Thoracic aorta (tissue), 2 donors: ENCODE measurements at regions not wholly inside any gene's neighbourhood (a gene's known extent, or its start where the extent isn't known, plus 50 kb on each side); places are given as distances from the start of the nearest gene placed in this dataset.

ENCODE experiments used
- ATAC-seq: fragments of 150-250 bp; one replicate; pipeline ENCODE4 v1.8.0; 2017; ENCODE audit warnings: low read depth; ENCODE audit not compliant: insufficient number of reproducible peaks, low FRiP score
- DNase-seq: peaks from one replicate; pipeline ENCODE4 v3.0.0-alpha.2; 2020; ENCODE audit warnings: low spot score
- H3K27ac ChIP-seq, 2 donors: fragments of 200-600 bp; sonication (generic); 1 replicate in 1 of 2; 2 replicates in 1 of 2; pipeline ENCODE4 v1.5.1; 2016; ENCODE audit warnings: mild to moderate bottlenecking in 2 of 2, moderate library complexity in 2 of 2
- H3K27me3 ChIP-seq: fragments of 200-600 bp; sonication (generic); replicated peaks from 2 replicates; pipeline ENCODE4 v1.6.0; 2016; ENCODE audit warnings: mild to moderate bottlenecking; ENCODE audit not compliant: insufficient read depth
- H3K36me3 ChIP-seq: fragments of 200-600 bp; sonication (generic); one replicate; pipeline ENCODE4 v1.5.1; 2016
- H3K4me1 ChIP-seq, 2 donors: fragments of 200-600 bp; sonication (generic); 1 replicate in 1 of 2; 2 replicates in 1 of 2; pipeline versions ENCODE4 v1.5.1 to v1.6.0; 2016; ENCODE audit warnings: low read depth in 2 of 2, mild to moderate bottlenecking in 1 of 2; ENCODE audit not compliant: control insufficient read depth in 1 of 2
- H3K4me3 ChIP-seq: fragments of 200-600 bp; sonication (generic); 2 replicates; pipeline ENCODE4 v1.5.1; 2016; ENCODE audit warnings: mild to moderate bottlenecking
- H3K9me3 ChIP-seq: fragments of 200-600 bp; sonication (generic); 2 replicates; pipeline ENCODE4 v1.5.1; 2016
- CTCF ChIP-seq: fragments of 200-600 bp; sonication (generic); IDR thresholded peaks from one replicate; pipeline ENCODE4 v1.5.1; 2019; ENCODE audit warnings: antibody characterized with exemption

DNA sequence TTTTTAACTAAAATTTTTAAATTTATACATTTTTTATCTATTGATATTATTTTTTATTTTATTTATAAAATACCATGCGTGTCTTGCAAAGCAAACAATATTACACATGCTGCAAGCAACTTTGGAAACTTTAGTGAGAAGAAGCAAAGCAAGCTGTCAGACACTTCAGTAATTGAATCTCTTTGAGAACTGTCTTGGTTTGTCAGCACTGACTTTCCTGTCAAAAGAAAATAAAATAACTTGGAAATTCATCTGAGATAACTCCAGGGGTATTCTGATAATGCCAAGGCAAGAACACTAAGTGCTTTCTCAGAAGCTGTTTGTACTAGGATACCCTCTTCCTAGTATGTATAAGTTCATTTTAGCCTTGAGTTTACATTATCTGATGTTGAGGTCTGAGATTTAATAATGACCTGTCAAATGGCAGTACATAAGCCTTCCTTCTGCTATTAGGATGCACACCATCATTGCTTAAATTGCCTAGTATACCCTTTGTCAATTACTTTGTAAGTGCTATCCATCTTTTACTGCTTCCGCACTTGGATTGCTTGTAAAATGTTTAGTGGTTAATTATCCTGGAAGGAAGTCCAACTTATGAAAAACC lies 624.2 kb upstream of the AGA start:
- DNase-seq (no peak), ATAC-seq (no peak)
- no peaks in the 10 kb centered on the region for H3K36me3 ChIP-seq
- H3K27ac ChIP-seq, result no peak overlapping the region
- no peaks in the 10 kb centered on the region for H3K4me1 ChIP-seq
- no peak overlapping the region for H3K4me3 ChIP-seq
- H3K27me3 ChIP-seq, result no peaks in the 10 kb centered on the region
- no peak for TF ChIP-seq CTCF
- no peaks in the 10 kb centered on the region for H3K9me3 ChIP-seq

DNA sequence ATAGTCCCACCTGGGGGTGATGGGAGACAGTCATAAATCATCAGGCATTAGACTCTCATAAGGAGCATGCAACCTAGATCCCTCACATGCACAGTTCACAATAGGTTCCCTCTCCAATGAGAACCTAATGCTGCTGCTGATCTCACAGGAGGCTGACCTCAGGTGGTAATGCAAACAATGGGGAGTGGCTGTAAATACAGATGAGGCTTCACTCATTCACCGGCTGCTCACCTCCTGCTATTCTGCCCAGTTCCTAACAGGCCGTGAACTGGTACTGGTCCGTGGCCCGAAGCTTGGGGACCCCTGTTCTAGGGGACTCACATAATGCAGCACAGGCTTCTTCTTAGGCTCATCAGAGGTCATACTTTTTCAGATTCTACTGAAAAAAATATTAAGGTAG lies 625.9 kb upstream of the AGA start:
- no peak for TF ChIP-seq CTCF
- DNase-seq, result no peak
- Histone ChIP-seq H3K4me1 (no peaks in the 10 kb centered on the region), H3K9me3 (no peaks in the 10 kb centered on the region), H3K36me3 (no peaks in the 10 kb centered on the region), H3K4me3 (no peak overlapping the region), H3K27me3 (no peaks in the 10 kb centered on the region), H3K27ac (no peak overlapping the region)
- ATAC-seq, result no peak

DNA sequence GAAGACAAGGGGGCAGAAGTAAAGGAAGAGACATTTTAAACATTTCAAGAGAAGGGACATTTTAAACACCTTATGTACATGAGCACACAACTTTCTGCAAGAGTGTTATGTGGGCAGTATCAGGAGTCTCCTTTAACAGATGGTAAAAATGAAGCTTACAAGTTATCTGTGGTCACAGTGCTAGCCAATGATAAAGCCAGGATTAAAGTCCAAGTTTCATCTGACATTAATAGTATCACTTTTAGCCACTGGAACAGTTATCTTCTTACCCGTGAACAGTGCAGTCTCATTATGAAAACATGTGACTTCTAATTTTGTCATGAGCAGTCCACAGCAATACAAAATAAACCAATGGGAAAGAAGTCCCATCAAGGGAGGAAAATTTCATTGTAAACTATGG lies 627.9 kb upstream of the AGA start:
- Histone ChIP-seq H3K4me1 (no peaks in the 10 kb centered on the region), H3K27me3 (no peaks in the 10 kb centered on the region), H3K36me3 (no peaks in the 10 kb centered on the region), H3K4me3 (no peak overlapping the region), H3K27ac (no peak overlapping the region), H3K9me3 (no peaks in the 10 kb centered on the region)
- TF ChIP-seq CTCF, result no peak
- ATAC-seq (no peak), DNase-seq (no peak)

DNA sequence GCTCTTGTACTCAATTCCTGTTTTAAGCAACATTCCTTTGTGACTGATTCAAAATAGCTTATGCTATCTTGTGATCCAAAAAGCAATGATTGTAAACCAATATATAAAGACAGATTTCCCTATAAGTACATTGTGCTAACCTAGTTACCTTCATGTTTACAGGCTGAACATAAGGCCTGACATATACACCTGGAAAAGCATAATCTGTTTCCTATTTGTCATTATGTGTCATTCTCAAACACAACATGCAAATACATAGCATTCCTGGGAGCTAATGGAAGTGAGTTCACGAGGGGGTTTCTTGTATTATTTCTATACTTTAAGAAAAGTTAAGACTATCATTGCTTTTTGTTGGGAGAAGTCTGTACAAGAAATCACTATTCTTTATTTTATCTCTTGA lies 638.1 kb upstream of the AGA start:
- Histone ChIP-seq H3K27ac (no peak overlapping the region), H3K4me1 (no peaks in the 10 kb centered on the region), H3K36me3 (no peaks in the 10 kb centered on the region), H3K27me3 (no peaks in the 10 kb centered on the region), H3K4me3 (no peak overlapping the region), H3K9me3 (no peaks in the 10 kb centered on the region)
- TF ChIP-seq CTCF, result no peak
- ATAC-seq, result no peak
- no peak for DNase-seq

DNA sequence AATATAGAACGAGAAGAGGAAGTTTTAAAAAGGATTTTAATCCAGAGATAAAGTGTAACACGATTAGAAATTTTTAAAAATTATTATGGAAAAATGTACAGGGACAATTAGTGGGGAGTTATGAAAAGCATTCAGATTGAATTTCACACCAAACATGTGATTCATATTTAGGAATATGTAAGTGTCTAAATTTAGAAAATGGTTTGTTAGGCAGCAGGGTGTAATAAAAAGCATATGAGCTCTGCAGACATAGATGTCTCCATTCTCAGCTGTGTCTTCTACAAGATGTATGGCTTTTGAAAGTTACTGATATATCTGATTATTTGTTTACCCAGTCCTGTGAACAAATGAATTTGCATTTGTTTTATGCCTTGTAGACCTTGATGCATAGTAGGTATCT lies 638.9 kb upstream of the AGA start:
- Histone ChIP-seq H3K4me3 (no peak overlapping the region), H3K27ac (no peak overlapping the region), H3K4me1 (no peaks in the 10 kb centered on the region), H3K36me3 (no peaks in the 10 kb centered on the region), H3K27me3 (no peaks in the 10 kb centered on the region), H3K9me3 (no peaks in the 10 kb centered on the region)
- ATAC-seq (no peak), DNase-seq (no peak)
- TF ChIP-seq CTCF, result no peak
